B cell (primary cell): ENCODE measurements at regions not wholly inside any gene's neighbourhood (a gene's known extent, or its start where the extent isn't known, plus 50 kb on each side); places are given as distances from the start of the nearest gene placed in this dataset.

ENCODE experiments used
- ATAC-seq: fragments of 200-7000 bp; cut with Tn5 transposase; one replicate; pipeline ENCODE4 v1.10.0; 2021; ENCODE audit warnings: low read depth, mild to moderate bottlenecking, moderate number of reproducible peaks, moderate library complexity
- CTCF ChIA-PET: fragments of 350-600 bp; sonication (Branson Sonifier 250); formaldehyde crosslinking; loops from one replicate; lab custom pipeline; 2021; ENCODE audit warnings: antibody characterized with exemption, inconsistent platforms; lab: Charles Lee
- POLR2A ChIA-PET: fragments of 350-600 bp; sonication (Branson Sonifier 250); formaldehyde crosslinking; loops from one replicate; lab custom pipeline; 2021; ENCODE audit warnings: antibody characterized with exemption; lab: Charles Lee
- DNase-seq: peaks from one replicate; pipeline ENCODE4 v3.0.0; 2013
- H2AFZ ChIP-seq: 2 replicates; pipeline ENCODE4 v1.6.1; 2012; ENCODE audit warnings: mild to moderate bottlenecking, low read depth, low read length; ENCODE audit not compliant: insufficient read depth, poor library complexity, severe bottlenecking
- H3K27ac ChIP-seq, 2 donors: 1 replicate in 1 of 2; 2 replicates in 1 of 2; pipeline ENCODE4 v1.5.1; 2012 to 2013; ENCODE audit warnings: low read length in 2 of 2, mild to moderate bottlenecking in 2 of 2, moderate library complexity in 1 of 2
- H3K27me3 ChIP-seq, 4 experiments: fragments of 200-600 bp in 1 of 4; sonication (generic) in 1 of 4; replicated peaks in 1 of 4; 1 replicate in 2 of 4; 2 replicates in 2 of 4; pipeline versions ENCODE4 v1.6.1 to v1.7.0; 2013 to 2016; ENCODE audit warnings: low read length in 3 of 4, mild to moderate bottlenecking in 2 of 4, mixed read lengths in 1 of 4, moderate library complexity in 1 of 4; ENCODE audit not compliant: insufficient read depth in 4 of 4, control insufficient read depth in 3 of 4; ENCODE audit errors: control extremely low read depth in 1 of 4
- H3K36me3 ChIP-seq, 2 experiments: replicated peaks in 1 of 2; 1 replicate in 1 of 2; 2 replicates in 1 of 2; pipeline versions ENCODE4 v1.6.1 to v1.7.1; 2013; ENCODE audit warnings: low read length in 1 of 2; ENCODE audit not compliant: insufficient read depth in 2 of 2, control insufficient read depth in 1 of 2; ENCODE audit errors: control extremely low read depth in 1 of 2, extremely low read depth in 1 of 2
- H3K4me1 ChIP-seq, 2 donors: fragments of 200-600 bp in 1 of 2; sonication (generic) in 1 of 2; 1 replicate in 1 of 2; 2 replicates in 1 of 2; pipeline versions ENCODE4 v1.5.1 to v1.6.1; 2013 to 2017; ENCODE audit warnings: low read length in 2 of 2; ENCODE audit not compliant: control insufficient read depth in 2 of 2, insufficient read depth in 2 of 2
- H3K4me2 ChIP-seq: replicated peaks from 2 replicates; pipeline ENCODE3; 2012; ENCODE audit warnings: mild to moderate bottlenecking, low read depth, low read length; ENCODE audit not compliant: poor library complexity, severe bottlenecking
- H3K4me3 ChIP-seq, 5 experiments: fragments of 200-600 bp in 1 of 5; sonication (generic) in 1 of 5; 1 replicate in 3 of 5; 2 replicates in 2 of 5; pipeline versions ENCODE4 v1.5.1 to v1.7.0; 2011 to 2016; ENCODE audit warnings: low read length in 4 of 5, mild to moderate bottlenecking in 4 of 5, low read depth in 2 of 5, control low read depth in 1 of 5, moderate library complexity in 1 of 5; ENCODE audit not compliant: insufficient read depth in 1 of 5; ENCODE audit errors: control extremely low read depth in 1 of 5, extremely low read depth in 1 of 5
- H3K79me2 ChIP-seq: fragments of 200-600 bp; sonication (generic); one replicate; pipeline ENCODE4 v1.6.0; 2016; ENCODE audit warnings: low read length; ENCODE audit not compliant: control insufficient read depth, insufficient read depth
- H3K9ac ChIP-seq: fragments of 200-600 bp; sonication (generic); 2 replicates; pipeline ENCODE4 v1.6.1; 2017; ENCODE audit warnings: mild to moderate bottlenecking, low read length, moderate library complexity
- H3K9me3 ChIP-seq, 3 donors: one replicate each; pipeline versions ENCODE4 v1.6.1 to v1.7.1; 2013; ENCODE audit warnings: low read length in 2 of 3; ENCODE audit not compliant: control insufficient read depth in 2 of 3, insufficient read depth in 1 of 3; ENCODE audit errors: control extremely low read depth in 1 of 3
- H4K20me1 ChIP-seq: 2 replicates; pipeline ENCODE4 v1.6.0; 2012; ENCODE audit warnings: mild to moderate bottlenecking, low read length; ENCODE audit not compliant: insufficient read depth, control insufficient read depth, poor library complexity, severe bottlenecking
- H3K27ac Mint-ChIP-seq: one replicate; pipeline ENCODE4 v1.8.0; 2021; ENCODE audit warnings: mixed read lengths
- H3K27me3 Mint-ChIP-seq: one replicate; pipeline ENCODE4 v1.8.0; 2021; ENCODE audit warnings: mixed read lengths
- H3K4me1 Mint-ChIP-seq: one replicate; pipeline ENCODE4 v1.8.0; 2021; ENCODE audit warnings: mixed read lengths
- H3K4me3 Mint-ChIP-seq: one replicate; pipeline ENCODE4 v1.8.0; 2021; ENCODE audit warnings: mixed read lengths
- H3K9me3 Mint-ChIP-seq: one replicate; pipeline ENCODE4 v1.8.0; 2022; ENCODE audit warnings: mixed read lengths; ENCODE audit not compliant: insufficient read depth
- EZH2 ChIP-seq: IDR thresholded peaks from 2 replicates; pipeline ENCODE4 v1.6.1; 2012; ENCODE audit warnings: borderline replicate concordance, low read depth, mild to moderate bottlenecking, moderate library complexity, low read length; ENCODE audit not compliant: insufficient read depth, poor library complexity, severe bottlenecking
- WGBS: methylation state at CpG from one replicate; pipeline ENCODE4 v1.1.5; 2013; ENCODE audit warnings: missing lambda C conversion rate; ENCODE audit not compliant: insufficient coverage; 5-methylcytosine and 5-hydroxymethylcytosine counted together
- intact Hi-C: fragments of 100-400 bp; cut with micrococcal nuclease; formaldehyde crosslinking; loops from one replicate; pipeline ENCODE4 v1.10.0; 2022
- TF ChIP-seq, protein P1 (sequence below): fragments of 200-600 bp; IDR thresholded peaks from one replicate; pipeline ENCODE4 v1.8.0; 2022; ENCODE audit warnings: antibody characterized with exemption, mild to moderate bottlenecking

GRCh38 chr4:42281324-42282020, 115.8 kb upstream of the SHISA3 start:
- WGBS: 25% methylated on average over 7 of the region's 9 CpGs
- H4K20me1 ChIP-seq: no peaks in the 10 kb centered on the region
- ATAC-seq (no peak), DNase-seq (no peak)
- H3K27ac Mint-ChIP-seq: no peak overlapping the region
- H3K9me3 Mint-ChIP-seq: no peaks in the 10 kb centered on the region
- no peaks in the 10 kb centered on the region for H3K9me3 ChIP-seq
- H3K9ac ChIP-seq: no peak overlapping the region
- no peaks in the 10 kb centered on the region for H3K79me2 ChIP-seq
- peak overlapping the region; percentile 35 for H3K4me2 ChIP-seq
- H3K4me1 Mint-ChIP-seq: peaks cover 14% of the 10 kb centered on the region
- H3K36me3 ChIP-seq: no peaks in the 10 kb centered on the region
- TF ChIP-seq, protein P1, sequence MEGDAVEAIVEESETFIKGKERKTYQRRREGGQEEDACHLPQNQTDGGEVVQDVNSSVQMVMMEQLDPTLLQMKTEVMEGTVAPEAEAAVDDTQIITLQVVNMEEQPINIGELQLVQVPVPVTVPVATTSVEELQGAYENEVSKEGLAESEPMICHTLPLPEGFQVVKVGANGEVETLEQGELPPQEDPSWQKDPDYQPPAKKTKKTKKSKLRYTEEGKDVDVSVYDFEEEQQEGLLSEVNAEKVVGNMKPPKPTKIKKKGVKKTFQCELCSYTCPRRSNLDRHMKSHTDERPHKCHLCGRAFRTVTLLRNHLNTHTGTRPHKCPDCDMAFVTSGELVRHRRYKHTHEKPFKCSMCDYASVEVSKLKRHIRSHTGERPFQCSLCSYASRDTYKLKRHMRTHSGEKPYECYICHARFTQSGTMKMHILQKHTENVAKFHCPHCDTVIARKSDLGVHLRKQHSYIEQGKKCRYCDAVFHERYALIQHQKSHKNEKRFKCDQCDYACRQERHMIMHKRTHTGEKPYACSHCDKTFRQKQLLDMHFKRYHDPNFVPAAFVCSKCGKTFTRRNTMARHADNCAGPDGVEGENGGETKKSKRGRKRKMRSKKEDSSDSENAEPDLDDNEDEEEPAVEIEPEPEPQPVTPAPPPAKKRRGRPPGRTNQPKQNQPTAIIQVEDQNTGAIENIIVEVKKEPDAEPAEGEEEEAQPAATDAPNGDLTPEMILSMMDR: no peak
- no peak for TF ChIP-seq EZH2
- H3K27me3 ChIP-seq: peaks cover 0 to 7% (median 4%) of the 10 kb centered on the region in 4 experiments
- peaks cover 8 to 9% of the 10 kb centered on the region in 2 donors for H3K4me1 ChIP-seq
- H3K4me3 ChIP-seq: no peak overlapping the region
- CTCF ChIA-PET: interaction anchor here (0.6 to 2.2 kb wide), 6 partner anchors 12 to 239 kb away, joined by 3 to 15 read pairs (median 4); partner anchors contain the start of gene BEND4
- H3K27me3 Mint-ChIP-seq: peaks cover 18% of the 10 kb centered on the region
- H3K4me3 Mint-ChIP-seq: peak overlapping the region; percentile 27
- H3K27ac ChIP-seq: no peak overlapping the region
- POLR2A ChIA-PET: no interaction called here
- intact Hi-C loops: loop anchor here (1.0 to 2.0 kb wide), 2 partner anchors 239 to 325 kb away; no protein-coding TSS in a partner anchor
- H2AFZ ChIP-seq: no peak overlapping the region
